CD14-positive monocyte (primary cell): ENCODE measurements at regions not wholly inside any gene's neighbourhood (a gene's known extent, or its start where the extent isn't known, plus 50 kb on each side); places are given as distances from the start of the nearest gene placed in this dataset.

ENCODE experiments used
- DNase-seq, 3 donors: peaks; one replicate each; pipeline ENCODE4 v3.0.0-alpha.2; 2011 to 2022
- H2AFZ ChIP-seq: 2 replicates; pipeline ENCODE4 v1.6.0; 2012; ENCODE audit warnings: mild to moderate bottlenecking, low read depth, low read length, inconsistent platforms; ENCODE audit not compliant: insufficient read depth, poor library complexity, severe bottlenecking
- H3K27ac ChIP-seq, 2 donors: 1 replicate in 1 of 2; 2 replicates in 1 of 2; pipeline ENCODE4 v1.5.1; 2012 to 2013; ENCODE audit warnings: low read length in 2 of 2, control low read depth in 1 of 2, inconsistent platforms in 1 of 2, low read depth in 1 of 2, mild to moderate bottlenecking in 1 of 2
- H3K27me3 ChIP-seq, 2 donors: one replicate each; pipeline versions ENCODE4 v1.6.0 to v1.6.1; 2011 to 2013; ENCODE audit warnings: low read length in 2 of 2; ENCODE audit not compliant: control insufficient read depth in 2 of 2, insufficient read depth in 2 of 2
- H3K36me3 ChIP-seq, 2 donors: replicated peaks in 1 of 2; 1 replicate in 1 of 2; 2 replicates in 1 of 2; pipeline versions ENCODE4 v1.5.1 to v1.6.1; 2012 to 2013; ENCODE audit warnings: low read length in 2 of 2, control low read depth in 1 of 2, inconsistent platforms in 1 of 2, mild to moderate bottlenecking in 1 of 2; ENCODE audit not compliant: insufficient read depth in 2 of 2, control insufficient read depth in 1 of 2
- H3K4me1 ChIP-seq, 2 donors: 1 replicate in 1 of 2; 2 replicates in 1 of 2; pipeline versions ENCODE4 v1.5.1 to v1.6.1; 2012 to 2013; ENCODE audit warnings: low read length in 2 of 2, control low read depth in 1 of 2, inconsistent platforms in 1 of 2, mild to moderate bottlenecking in 1 of 2, moderate library complexity in 1 of 2; ENCODE audit not compliant: insufficient read depth in 2 of 2, control insufficient read depth in 1 of 2
- H3K4me2 ChIP-seq: replicated peaks from 2 replicates; pipeline ENCODE3; 2012; ENCODE audit warnings: low read length, moderate library complexity, mild to moderate bottlenecking; ENCODE audit not compliant: poor library complexity, severe bottlenecking; ENCODE audit errors: extremely low read depth
- H3K4me3 ChIP-seq, 3 experiments: fragments of 200-600 bp in 1 of 3; sonication (generic) in 1 of 3; replicated peaks in 1 of 3; 1 replicate in 2 of 3; 2 replicates in 1 of 3; pipeline ENCODE4 v1.5.1; 2011 to 2013; ENCODE audit warnings: low read length in 3 of 3, mild to moderate bottlenecking in 3 of 3, control low read depth in 2 of 3, low read depth in 2 of 3, inconsistent platforms in 1 of 3, moderate library complexity in 1 of 3
- H3K79me2 ChIP-seq: 2 replicates; pipeline ENCODE4 v1.6.0; 2012; ENCODE audit warnings: mild to moderate bottlenecking, control low read depth, inconsistent platforms, low read length, moderate library complexity; ENCODE audit not compliant: insufficient read depth
- H3K9ac ChIP-seq: 2 replicates; pipeline ENCODE4 v1.6.0; 2017; ENCODE audit warnings: low read length, mild to moderate bottlenecking; ENCODE audit not compliant: insufficient read depth, poor library complexity, severe bottlenecking
- H3K9me3 ChIP-seq, 2 donors: replicated peaks in 1 of 2; 1 replicate in 1 of 2; 2 replicates in 1 of 2; pipeline versions ENCODE4 v1.5.1 to v1.6.1; 2012 to 2013; ENCODE audit warnings: low read length in 2 of 2, control low read depth in 1 of 2; ENCODE audit not compliant: control insufficient read depth in 1 of 2, insufficient read depth in 1 of 2
- H4K20me1 ChIP-seq: 2 replicates; pipeline ENCODE4 v1.6.0; 2012; ENCODE audit warnings: mild to moderate bottlenecking, low read length, control low read depth, moderate library complexity; ENCODE audit not compliant: insufficient read depth
- H3K27ac Mint-ChIP-seq, 7 donors: one replicate each; pipeline ENCODE4 v1.8.0; 2020; ENCODE audit warnings: mild to moderate bottlenecking in 7 of 7, mixed read lengths in 7 of 7, moderate library complexity in 6 of 7, inconsistent platforms in 2 of 7
- H3K27me3 Mint-ChIP-seq, 3 donors: one replicate each; pipeline ENCODE4 v1.8.0; 2021 to 2022; ENCODE audit warnings: low read depth in 3 of 3, mild to moderate bottlenecking in 3 of 3, mixed read lengths in 3 of 3, moderate library complexity in 3 of 3, inconsistent platforms in 1 of 3
- H3K36me3 Mint-ChIP-seq, 2 donors: one replicate each; pipeline ENCODE4 v1.8.0; 2020; ENCODE audit warnings: mixed read lengths in 2 of 2, inconsistent platforms in 1 of 2, mild to moderate bottlenecking in 1 of 2
- H3K4me1 Mint-ChIP-seq: one replicate; pipeline ENCODE4 v1.8.0; 2020; ENCODE audit warnings: mild to moderate bottlenecking, mixed read lengths
- H3K4me3 Mint-ChIP-seq, 2 donors: one replicate each; pipeline ENCODE4 v1.8.0; 2020; ENCODE audit warnings: mild to moderate bottlenecking in 2 of 2, mixed read lengths in 2 of 2, moderate library complexity in 1 of 2
- H3K9me3 Mint-ChIP-seq, 7 donors: one replicate each; pipeline ENCODE4 v1.8.0; 2020 to 2022; ENCODE audit warnings: mixed read lengths in 7 of 7, mild to moderate bottlenecking in 6 of 7, moderate library complexity in 6 of 7, inconsistent platforms in 2 of 7
- WGBS: methylation state at CpG from one replicate; pipeline ENCODE4 v1.1.5; 2013; ENCODE audit warnings: missing lambda C conversion rate; ENCODE audit not compliant: insufficient coverage; 5-methylcytosine and 5-hydroxymethylcytosine counted together
- intact Hi-C, 2 donors: fragments of 100-400 bp; cut with micrococcal nuclease; formaldehyde crosslinking; loops; one replicate each; pipeline versions ENCODE4 v1.15.0 to v1.15.1; 2023
- TF ChIP-seq, protein P1 (sequence below): fragments of 200-600 bp; IDR thresholded peaks from one replicate; pipeline ENCODE4 v1.8.0; 2022; ENCODE audit warnings: antibody characterized with exemption, mild to moderate bottlenecking

DNA sequence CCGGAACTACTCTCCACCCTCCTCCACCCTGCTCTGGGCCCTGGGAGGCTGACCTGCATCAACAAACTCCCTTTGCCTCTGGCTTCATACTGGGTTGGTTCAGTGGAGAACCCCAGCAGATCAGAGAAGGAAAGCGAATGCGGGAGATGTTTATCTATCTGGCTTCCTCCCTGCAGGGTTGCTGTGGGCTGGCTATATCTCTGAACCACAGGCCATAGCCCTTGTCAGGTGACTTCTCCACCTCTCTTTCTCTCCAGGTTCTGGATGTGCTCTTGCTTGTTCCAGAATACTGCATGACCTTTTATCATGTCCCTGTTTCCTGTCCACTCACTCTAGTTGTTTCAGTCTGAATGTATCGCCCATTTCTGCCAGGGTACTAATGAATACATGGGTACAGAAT lies 51.7 kb upstream of the IFRD1 start:
- H3K27ac Mint-ChIP-seq: no peak overlapping the region
- H3K27me3 Mint-ChIP-seq: peaks cover 5 to 10% (median 8%) of the 10 kb centered on the region in 3 donors
- intact Hi-C loops: no loop called here
- Histone ChIP-seq H3K4me1 (no peaks in the 10 kb centered on the region), H3K9me3 (no peaks in the 10 kb centered on the region), H3K27ac (no peak overlapping the region), H3K36me3 (no peaks in the 10 kb centered on the region), H4K20me1 (no peaks in the 10 kb centered on the region), H3K79me2 (no peaks in the 10 kb centered on the region), H3K4me3 (no peak overlapping the region), H3K27me3 (no peaks in the 10 kb centered on the region), H3K9ac (no peak overlapping the region), H3K4me2 (no peak overlapping the region), H2AFZ (no peak overlapping the region)
- H3K9me3 Mint-ChIP-seq: peaks cover 0 to 4% (median 0%) of the 10 kb centered on the region in 7 donors
- WGBS: 33% methylated on average over 1 of the region's 4 CpGs
- DNase-seq: no peak
- TF ChIP-seq, protein P1, sequence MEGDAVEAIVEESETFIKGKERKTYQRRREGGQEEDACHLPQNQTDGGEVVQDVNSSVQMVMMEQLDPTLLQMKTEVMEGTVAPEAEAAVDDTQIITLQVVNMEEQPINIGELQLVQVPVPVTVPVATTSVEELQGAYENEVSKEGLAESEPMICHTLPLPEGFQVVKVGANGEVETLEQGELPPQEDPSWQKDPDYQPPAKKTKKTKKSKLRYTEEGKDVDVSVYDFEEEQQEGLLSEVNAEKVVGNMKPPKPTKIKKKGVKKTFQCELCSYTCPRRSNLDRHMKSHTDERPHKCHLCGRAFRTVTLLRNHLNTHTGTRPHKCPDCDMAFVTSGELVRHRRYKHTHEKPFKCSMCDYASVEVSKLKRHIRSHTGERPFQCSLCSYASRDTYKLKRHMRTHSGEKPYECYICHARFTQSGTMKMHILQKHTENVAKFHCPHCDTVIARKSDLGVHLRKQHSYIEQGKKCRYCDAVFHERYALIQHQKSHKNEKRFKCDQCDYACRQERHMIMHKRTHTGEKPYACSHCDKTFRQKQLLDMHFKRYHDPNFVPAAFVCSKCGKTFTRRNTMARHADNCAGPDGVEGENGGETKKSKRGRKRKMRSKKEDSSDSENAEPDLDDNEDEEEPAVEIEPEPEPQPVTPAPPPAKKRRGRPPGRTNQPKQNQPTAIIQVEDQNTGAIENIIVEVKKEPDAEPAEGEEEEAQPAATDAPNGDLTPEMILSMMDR: no peak
- H3K4me1 Mint-ChIP-seq: no peaks in the 10 kb centered on the region
- H3K36me3 Mint-ChIP-seq: no peaks in the 10 kb centered on the region
- no peak overlapping the region for H3K4me3 Mint-ChIP-seq

DNA sequence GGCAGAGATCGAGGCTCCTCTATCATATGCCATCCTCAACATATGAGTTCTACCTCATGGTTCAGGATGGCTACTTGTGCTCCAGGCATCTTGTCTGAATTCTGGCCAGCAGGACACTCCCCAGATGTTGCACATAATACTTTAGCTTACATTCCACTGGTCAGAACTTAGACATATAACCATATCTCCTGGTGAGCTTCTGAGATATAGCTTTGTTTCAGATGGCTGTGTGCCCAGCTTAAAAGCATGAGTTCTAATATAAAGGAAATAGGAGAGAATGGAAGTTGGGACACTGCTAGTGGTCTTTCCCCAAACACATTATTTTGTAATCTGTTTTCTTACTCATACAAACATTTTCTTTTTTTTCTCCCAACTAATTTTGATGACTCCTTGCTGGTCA lies 50.8 kb upstream of the IFRD1 start:
- peaks cover 5 to 7% (median 6%) of the 10 kb centered on the region in 3 donors for H3K27me3 Mint-ChIP-seq
- Histone ChIP-seq H4K20me1 (no peaks in the 10 kb centered on the region), H3K27me3 (no peaks in the 10 kb centered on the region), H3K79me2 (no peaks in the 10 kb centered on the region), H3K4me3 (no peak overlapping the region), H3K4me1 (no peaks in the 10 kb centered on the region), H3K9ac (no peak overlapping the region), H3K4me2 (no peak overlapping the region), H3K36me3 (no peaks in the 10 kb centered on the region), H3K9me3 (no peaks in the 10 kb centered on the region), H2AFZ (no peak overlapping the region), H3K27ac (no peak overlapping the region)
- intact Hi-C loops: no loop called here
- no peak overlapping the region for H3K27ac Mint-ChIP-seq
- no peaks in the 10 kb centered on the region for H3K9me3 Mint-ChIP-seq
- no peaks in the 10 kb centered on the region for H3K36me3 Mint-ChIP-seq
- WGBS: 100% methylated on average over 1 of the region's 1 CpG
- TF ChIP-seq, protein P1: no peak
- DNase-seq: no peak
- H3K4me1 Mint-ChIP-seq: no peaks in the 10 kb centered on the region
- H3K4me3 Mint-ChIP-seq: no peak overlapping the region
